Mesendoderm (in vitro differentiated cells): ENCODE measurements at regions not wholly inside any gene's neighbourhood (a gene's known extent, or its start where the extent isn't known, plus 50 kb on each side); places are given as distances from the start of the nearest gene placed in this dataset.
"Not testable (repeated sequence)": the region's sequence is repeated elsewhere in the genome, so short reads cannot be mapped to it uniquely, and the experiment has no call there.

Experiments used
- DNase-seq: peaks from one replicate; pipeline ENCODE4 v3.0.0; 2013
- H2AK5ac ChIP-seq: 2 replicates; pipeline ENCODE4 v1.6.1; 2013; ENCODE audit warnings: low read length, inconsistent platforms
- H2BK120ac ChIP-seq: 2 replicates; pipeline ENCODE4 v1.6.1; 2013; ENCODE audit warnings: low read depth, mild to moderate bottlenecking, low read length, moderate library complexity, mixed read lengths
- H2BK15ac ChIP-seq: replicated peaks from 2 replicates; pipeline ENCODE4 v1.6.1; 2013; ENCODE audit warnings: low read depth, mild to moderate bottlenecking, moderate library complexity
- H2BK5ac ChIP-seq: 2 replicates; pipeline ENCODE4 v1.6.1; 2013; ENCODE audit warnings: low read length, inconsistent platforms
- H3K18ac ChIP-seq: 2 replicates; pipeline ENCODE4 v1.6.1; 2013; ENCODE audit warnings: mild to moderate bottlenecking, low read length, mixed read lengths
- H3K23ac ChIP-seq: one replicate; pipeline ENCODE4 v1.6.1; 2013; ENCODE audit warnings: low read length
- H3K27ac ChIP-seq: 2 replicates; pipeline ENCODE4 v1.5.1; 2013; ENCODE audit warnings: low read depth, mild to moderate bottlenecking, inconsistent platforms, low read length, moderate library complexity
- H3K27me3 ChIP-seq: 2 replicates; pipeline ENCODE4 v1.6.1; 2013; ENCODE audit warnings: low read length, control low read depth, mild to moderate bottlenecking, inconsistent platforms; ENCODE audit not compliant: insufficient read depth, poor library complexity
- H3K36me3 ChIP-seq: 2 replicates; pipeline ENCODE4 v1.6.1; 2013; ENCODE audit warnings: low read length, inconsistent platforms; ENCODE audit not compliant: control insufficient read depth, insufficient read depth
- H3K4ac ChIP-seq: one replicate; pipeline ENCODE4 v1.6.1; 2013; ENCODE audit warnings: low read depth, mild to moderate bottlenecking, low read length, moderate library complexity
- H3K4me1 ChIP-seq: 2 replicates; pipeline ENCODE4 v1.6.1; 2013; ENCODE audit warnings: low read depth, low read length, inconsistent platforms; ENCODE audit not compliant: control insufficient read depth
- H3K4me2 ChIP-seq: 2 replicates; pipeline ENCODE4 v1.6.1; 2013; ENCODE audit warnings: low read length
- H3K4me3 ChIP-seq: 2 replicates; pipeline ENCODE4 v1.5.1; 2013; ENCODE audit warnings: mild to moderate bottlenecking, low read length
- H3K56ac ChIP-seq: one replicate; pipeline ENCODE4 v1.6.1; 2013; ENCODE audit warnings: low read length
- H3K79me1 ChIP-seq: 2 replicates; pipeline ENCODE4 v1.6.1; 2013; ENCODE audit warnings: low read length, inconsistent platforms
- H3K79me2 ChIP-seq: 2 replicates; pipeline ENCODE4 v1.6.1; 2013; ENCODE audit warnings: mild to moderate bottlenecking, low read length; ENCODE audit not compliant: control insufficient read depth, insufficient read depth
- H3K9ac ChIP-seq: 2 replicates; pipeline ENCODE4 v1.6.1; 2013; ENCODE audit warnings: low read length, inconsistent platforms
- H4K5ac ChIP-seq: one replicate; pipeline ENCODE4 v1.6.1; 2013; ENCODE audit warnings: low read length
- H4K8ac ChIP-seq: one replicate; pipeline ENCODE4 v1.6.1; 2013; ENCODE audit warnings: low read depth, mild to moderate bottlenecking, control low read depth, low read length, moderate library complexity
- WGBS: extraction: QIAGEN DNeasy Blood & Tissue Kit; methylation state at CpG from one replicate; pipeline ENCODE4 v1.1.7; 2013; ENCODE audit warnings: low lambda C conversion rate, missing lambda C conversion rate; ENCODE audit not compliant: insufficient coverage; ENCODE audit errors: extremely low coverage; 5-methylcytosine and 5-hydroxymethylcytosine counted together

DNA sequence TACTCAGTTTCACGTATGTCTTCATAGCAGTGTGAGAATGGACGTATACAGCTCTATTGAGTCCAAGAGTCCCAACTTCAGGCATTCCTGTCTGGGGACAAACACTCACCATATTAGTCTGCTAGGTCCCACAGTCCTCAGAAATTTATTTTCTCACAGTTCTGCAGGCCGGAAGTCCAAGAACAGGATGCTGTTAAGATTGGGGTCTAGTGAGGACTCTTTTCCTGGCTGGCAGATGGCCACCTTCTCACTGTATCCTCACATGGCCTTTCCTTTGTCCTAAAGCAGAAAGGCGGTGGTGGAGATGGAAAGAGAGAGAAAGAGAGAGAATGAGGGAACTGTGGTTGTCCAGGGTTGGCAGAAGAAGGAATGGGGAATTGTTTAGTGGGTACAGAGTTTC is 82.0 kb upstream of the PRKX start:
- DNase-seq, H3K18ac ChIP-seq, H3K4me2 ChIP-seq, H2BK120ac ChIP-seq, H3K4ac ChIP-seq, H3K79me1 ChIP-seq, H2AK5ac ChIP-seq, H4K5ac ChIP-seq, H2BK5ac ChIP-seq, H3K56ac ChIP-seq, H3K4me3 ChIP-seq, H3K9ac ChIP-seq, H3K27ac ChIP-seq, H2BK15ac ChIP-seq, H3K36me3 ChIP-seq, H4K8ac ChIP-seq, H3K27me3 ChIP-seq, H3K23ac ChIP-seq, H3K79me2 ChIP-seq, H3K4me1 ChIP-seq: not testable (repeated sequence)
- WGBS, result no CpG with 5 or more reads among the region's 4 CpGs

DNA sequence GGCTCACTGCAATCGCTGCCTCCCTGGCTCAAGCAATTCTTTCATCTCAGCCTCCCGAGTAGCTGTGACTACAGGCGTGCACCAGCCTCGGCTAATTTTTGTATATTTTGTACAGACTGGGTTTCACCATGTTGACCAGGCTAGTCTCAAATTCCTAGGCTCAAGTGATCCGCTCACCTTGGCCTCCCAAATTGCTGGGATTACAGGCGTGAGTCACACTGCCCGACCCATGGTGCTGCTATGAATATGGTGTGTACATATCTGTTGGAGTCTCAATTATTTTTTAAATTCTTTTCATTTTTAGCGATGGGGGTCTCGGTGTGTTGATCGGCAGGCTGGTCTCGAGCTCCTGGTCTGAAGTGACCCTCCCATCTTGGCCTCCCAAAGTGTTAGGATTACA is 78.0 kb upstream of the PRKX start:
- WGBS, result no CpG with 5 or more reads among the region's 11 CpGs
- no peak overlapping the region for H3K4ac ChIP-seq

DNA sequence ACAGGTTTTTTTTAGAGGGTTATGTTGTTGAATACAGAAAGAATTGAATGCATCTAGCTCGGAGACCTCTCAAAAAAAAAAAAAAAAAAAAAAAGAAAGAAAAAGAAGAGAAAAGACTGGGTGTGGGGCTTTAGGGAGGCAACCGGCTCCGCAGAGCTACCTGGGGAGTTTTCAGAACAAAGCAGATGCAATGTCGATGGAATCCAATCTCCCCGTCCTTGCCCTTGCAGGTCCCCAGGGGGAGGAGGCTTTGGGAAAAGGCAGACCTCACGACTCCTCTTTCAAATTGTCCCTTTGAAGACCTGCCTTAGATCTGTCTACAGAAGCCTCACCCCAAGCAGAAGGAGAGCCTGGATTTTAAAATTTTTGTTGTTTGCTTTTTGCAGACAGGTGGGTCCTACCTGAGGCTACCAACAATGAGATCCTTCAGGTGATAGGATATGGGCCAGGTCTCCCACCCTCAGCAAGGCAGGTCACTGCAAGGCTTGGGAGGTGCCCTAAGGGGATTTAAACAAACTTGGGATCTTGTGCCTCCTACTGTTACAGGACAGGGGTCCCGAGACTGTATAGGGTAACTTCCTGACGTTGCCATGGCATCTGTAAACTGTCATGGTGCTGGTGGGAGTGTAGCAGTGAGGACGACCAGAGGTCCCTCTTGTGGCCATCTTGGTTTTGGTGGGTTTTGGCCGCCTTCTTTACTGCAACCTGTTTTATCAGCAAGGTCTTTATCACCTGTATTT is 75.2 kb upstream of the PRKX start:
- no peak overlapping the region for H3K4me3 ChIP-seq
- no peak overlapping the region for H4K5ac ChIP-seq
- no peaks in the 10 kb centered on the region for H3K36me3 ChIP-seq
- peak; percentile 65 for DNase-seq
- no peak overlapping the region for H3K27ac ChIP-seq
- WGBS, result no CpG with 5 or more reads among the region's 10 CpGs
- no peak overlapping the region for H3K4ac ChIP-seq
- H3K9ac ChIP-seq, result no peak overlapping the region
- H3K4me2 ChIP-seq, result no peak overlapping the region
- no peak overlapping the region for H2BK15ac ChIP-seq
- H3K79me1 ChIP-seq, result no peaks in the 10 kb centered on the region
- no peak overlapping the region for H2AK5ac ChIP-seq
- H3K23ac ChIP-seq, result no peak overlapping the region
- H2BK5ac ChIP-seq, result no peak overlapping the region
- no peaks in the 10 kb centered on the region for H3K4me1 ChIP-seq
- H4K8ac ChIP-seq, result no peak overlapping the region
- peak overlapping the region; percentile 18 for H3K18ac ChIP-seq
- H3K56ac ChIP-seq, result no peak overlapping the region
- H3K79me2 ChIP-seq, result no peaks in the 10 kb centered on the region
- no peak overlapping the region for H2BK120ac ChIP-seq
- no peaks in the 10 kb centered on the region for H3K27me3 ChIP-seq

More for the DNA sequence above, 78.0 kb upstream of the PRKX start:
- H3K9ac ChIP-seq, result no peak overlapping the region
- no peaks in the 10 kb centered on the region for H3K36me3 ChIP-seq
- no peak overlapping the region for H2BK120ac ChIP-seq
- no peak overlapping the region for H3K4me2 ChIP-seq
- no peaks in the 10 kb centered on the region for H3K79me2 ChIP-seq
- H4K5ac ChIP-seq, result no peak overlapping the region
- H3K56ac ChIP-seq, result no peak overlapping the region
- H3K4me3 ChIP-seq, result no peak overlapping the region
- H2AK5ac ChIP-seq, result no peak overlapping the region
- no peak overlapping the region for H2BK5ac ChIP-seq
- H3K4me1 ChIP-seq, result no peaks in the 10 kb centered on the region
- no peak overlapping the region for H3K23ac ChIP-seq
- no peaks in the 10 kb centered on the region for H3K79me1 ChIP-seq
- no peaks in the 10 kb centered on the region for H3K27me3 ChIP-seq
- H2BK15ac ChIP-seq, result no peak overlapping the region
- DNase-seq, result no peak
- no peak overlapping the region for H3K18ac ChIP-seq
- H3K27ac ChIP-seq, result no peak overlapping the region
- no peak overlapping the region for H4K8ac ChIP-seq

DNA sequence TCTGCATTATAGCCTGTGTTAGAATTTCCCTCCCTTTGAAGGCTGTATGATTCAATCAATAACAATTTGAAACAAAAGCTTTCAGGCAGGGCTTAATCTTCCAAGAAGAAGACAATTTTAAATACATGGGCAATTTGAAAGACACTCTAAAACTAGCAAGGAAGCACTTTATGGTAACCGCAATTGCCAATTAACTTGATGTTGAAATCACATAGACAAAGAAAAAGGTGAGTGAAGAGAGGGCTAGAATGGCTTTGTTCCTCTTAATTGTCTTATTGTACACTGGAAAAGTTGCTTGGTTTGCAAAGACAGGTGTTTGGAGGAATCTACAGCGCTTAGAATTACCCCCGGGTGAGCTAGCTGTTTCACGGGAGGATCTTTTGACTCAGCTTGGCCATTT is 74.4 kb upstream of the PRKX start:
- Histone ChIP-seq H3K23ac (no peak overlapping the region), H3K79me1 (no peaks in the 10 kb centered on the region), H3K56ac (no peak overlapping the region), H2AK5ac (no peak overlapping the region), H4K5ac (no peak overlapping the region), H3K36me3 (no peaks in the 10 kb centered on the region), H2BK5ac (no peak overlapping the region), H3K4me2 (no peak overlapping the region), H3K18ac (no peak overlapping the region), H3K4me1 (no peaks in the 10 kb centered on the region), H2BK120ac (no peak overlapping the region), H2BK15ac (no peak overlapping the region), H3K4ac (no peak overlapping the region), H4K8ac (no peak overlapping the region), H3K27ac (no peak overlapping the region), H3K4me3 (no peak overlapping the region), H3K9ac (no peak overlapping the region), H3K27me3 (no peaks in the 10 kb centered on the region), H3K79me2 (no peaks in the 10 kb centered on the region)
- DNase-seq, result no peak
- WGBS, result no CpG with 5 or more reads among the region's 4 CpGs

DNA sequence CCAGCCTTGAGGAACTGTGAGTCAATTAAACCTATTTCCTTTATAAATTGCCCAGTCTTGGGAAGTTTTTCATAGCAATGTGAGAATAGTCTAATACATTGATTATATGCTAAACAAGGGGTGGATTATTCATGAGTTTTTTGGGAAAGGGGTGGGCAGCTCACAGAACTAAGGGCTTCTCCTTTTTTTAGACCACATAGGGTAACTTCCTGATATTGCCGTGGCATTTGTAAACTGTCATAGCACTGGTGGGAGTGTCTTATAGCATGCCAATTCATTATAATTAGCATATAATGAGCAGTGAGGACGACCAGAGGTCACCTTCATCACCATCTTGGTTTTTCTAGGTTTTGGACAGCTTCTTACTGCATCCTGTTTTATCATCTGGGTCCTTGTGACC is 72.4 kb upstream of the PRKX start:
- not testable (repeated sequence) for H3K4me1 ChIP-seq, H3K36me3 ChIP-seq, H3K56ac ChIP-seq, H2BK15ac ChIP-seq, H3K4ac ChIP-seq, H3K79me2 ChIP-seq, H4K5ac ChIP-seq, H3K4me2 ChIP-seq, H2BK120ac ChIP-seq, H2BK5ac ChIP-seq, H3K4me3 ChIP-seq, H3K23ac ChIP-seq, H4K8ac ChIP-seq, DNase-seq, H2AK5ac ChIP-seq, H3K27ac ChIP-seq, H3K79me1 ChIP-seq, H3K18ac ChIP-seq, H3K9ac ChIP-seq, H3K27me3 ChIP-seq
- no CpG with 5 or more reads among the region's 2 CpGs for WGBS

DNA sequence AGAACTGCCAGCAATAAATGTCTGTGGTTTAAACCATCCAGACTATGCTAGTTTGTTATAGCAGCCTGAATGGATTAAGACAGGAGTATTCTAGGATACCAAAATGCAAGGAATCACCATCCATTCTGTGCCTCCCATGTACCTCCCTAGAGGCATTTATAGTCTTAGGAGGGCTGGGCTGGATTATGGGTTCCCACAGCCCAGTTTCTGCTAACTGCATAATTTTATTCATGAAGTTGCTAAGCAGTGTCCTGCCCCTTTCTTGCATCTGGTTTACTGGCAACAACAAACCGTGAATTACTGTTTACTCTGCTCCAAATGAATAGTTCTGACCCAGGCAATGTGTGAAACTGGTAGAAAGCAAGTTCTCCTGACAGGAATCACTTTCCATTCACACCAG is 67.1 kb upstream of the PRKX start:
- H2BK5ac ChIP-seq, result no peak overlapping the region
- no peak overlapping the region for H3K4me2 ChIP-seq
- no peak overlapping the region for H3K23ac ChIP-seq
- H3K9ac ChIP-seq, result no peak overlapping the region
- no peaks in the 10 kb centered on the region for H3K27me3 ChIP-seq
- no peak overlapping the region for H3K18ac ChIP-seq
- no peak for DNase-seq
- no peak overlapping the region for H3K4ac ChIP-seq
- H3K79me1 ChIP-seq, result no peaks in the 10 kb centered on the region
- H3K4me3 ChIP-seq, result no peak overlapping the region
- H2BK120ac ChIP-seq, result no peak overlapping the region
- H4K8ac ChIP-seq, result no peak overlapping the region
- no peak overlapping the region for H3K56ac ChIP-seq
- no peaks in the 10 kb centered on the region for H3K36me3 ChIP-seq
- no peaks in the 10 kb centered on the region for H3K4me1 ChIP-seq
- no CpG with 5 or more reads among the region's 1 CpG for WGBS
- H2BK15ac ChIP-seq, result no peak overlapping the region
- H2AK5ac ChIP-seq, result no peak overlapping the region
- no peaks in the 10 kb centered on the region for H3K79me2 ChIP-seq
- no peak overlapping the region for H3K27ac ChIP-seq
- no peak overlapping the region for H4K5ac ChIP-seq
